HepG2 (cell line): ENCODE measurements at regions not wholly inside any gene's neighbourhood (a gene's known extent, or its start where the extent isn't known, plus 50 kb on each side); places are given as distances from the start of the nearest gene placed in this dataset.

Source experiments
- CCDC6 ChIP-seq: sonication (generic); formaldehyde crosslinking; IDR thresholded peaks from 2 replicates; pipeline ENCODE4 v1.8.1; 2022; ENCODE audit warnings: mild to moderate bottlenecking, missing genetic modification reagents, moderate library complexity
- GATAD2A ChIP-seq: IDR thresholded peaks from 2 replicates; pipeline ENCODE4 v1.6.1; 2016
- HNF4G ChIP-seq, 2 experiments: sonication (generic) in 1 of 2; formaldehyde crosslinking in 1 of 2; IDR thresholded peaks; 2 replicates each; pipeline versions ENCODE4 v1.4.0 to v1.6.1; 2011 to 2020; ENCODE audit warnings: borderline replicate concordance in 2 of 2, low read depth in 2 of 2, mild to moderate bottlenecking in 2 of 2, low read length in 1 of 2, missing genetic modification reagents in 1 of 2, moderate library complexity in 1 of 2
- NAIF1 ChIP-seq: sonication (generic); formaldehyde crosslinking; IDR thresholded peaks from 2 replicates; pipeline ENCODE4 v1.5.0; 2020; ENCODE audit warnings: mild to moderate bottlenecking, missing genetic modification reagents, borderline replicate concordance
- NKX3-1 ChIP-seq: sonication (generic); formaldehyde crosslinking; IDR thresholded peaks from 2 replicates; pipeline ENCODE4 v1.5.0; 2020; ENCODE audit warnings: missing genetic modification reagents
- SALL2 ChIP-seq: sonication (generic); formaldehyde crosslinking; IDR thresholded peaks from 2 replicates; pipeline ENCODE4 v1.8.1; 2023; ENCODE audit warnings: mild to moderate bottlenecking, missing genetic modification reagents, inconsistent platforms
- ZFP62 ChIP-seq: sonication (generic); formaldehyde crosslinking; IDR thresholded peaks from 2 replicates; pipeline ENCODE4 v1.4.0; 2020; ENCODE audit warnings: missing genetic modification reagents
- ZNF605 ChIP-seq: sonication (generic); formaldehyde crosslinking; IDR thresholded peaks from 2 replicates; pipeline ENCODE4 v1.8.0; 2022; ENCODE audit warnings: mild to moderate bottlenecking, missing genetic modification reagents
- ZNF629 ChIP-seq: sonication (generic); formaldehyde crosslinking; conservative IDR thresholded peaks from 2 replicates; pipeline ENCODE4 v1.5.0; 2020; ENCODE audit warnings: missing genetic modification reagents
- ZNF772 ChIP-seq: sonication (generic); formaldehyde crosslinking; IDR thresholded peaks from 2 replicates; pipeline ENCODE4 v1.5.0; 2020; ENCODE audit warnings: mild to moderate bottlenecking, missing genetic modification reagents
- TF ChIP-seq, protein P1 (sequence below): sonication (generic); formaldehyde crosslinking; IDR thresholded peaks from 2 replicates; pipeline ENCODE4 v1.4.0; 2020; ENCODE audit warnings: mild to moderate bottlenecking, missing genetic modification reagents
- TF ChIP-seq, protein P2 (sequence below): sonication (generic); formaldehyde crosslinking; conservative IDR thresholded peaks from 2 replicates; pipeline ENCODE4 v1.4.0; 2020; ENCODE audit warnings: mild to moderate bottlenecking, missing genetic modification reagents, moderate library complexity
- TF ChIP-seq, protein P3 (sequence below): sonication (generic); formaldehyde crosslinking; IDR thresholded peaks from 2 replicates; pipeline ENCODE4 v1.4.0; 2020; ENCODE audit warnings: missing genetic modification reagents, borderline replicate concordance
- TF ChIP-seq, protein P4 (sequence below): sonication (generic); formaldehyde crosslinking; conservative IDR thresholded peaks from 2 replicates; pipeline ENCODE4 v1.8.0; 2022; ENCODE audit warnings: mild to moderate bottlenecking, moderate library complexity, missing genetic modification reagents
- TF ChIP-seq, protein P5 (sequence below): sonication (generic); formaldehyde crosslinking; IDR thresholded peaks from 2 replicates; pipeline ENCODE4 v1.8.0; 2022; ENCODE audit warnings: mild to moderate bottlenecking, missing genetic modification reagents; ENCODE audit not compliant: insufficient replicate concordance

DNA sequence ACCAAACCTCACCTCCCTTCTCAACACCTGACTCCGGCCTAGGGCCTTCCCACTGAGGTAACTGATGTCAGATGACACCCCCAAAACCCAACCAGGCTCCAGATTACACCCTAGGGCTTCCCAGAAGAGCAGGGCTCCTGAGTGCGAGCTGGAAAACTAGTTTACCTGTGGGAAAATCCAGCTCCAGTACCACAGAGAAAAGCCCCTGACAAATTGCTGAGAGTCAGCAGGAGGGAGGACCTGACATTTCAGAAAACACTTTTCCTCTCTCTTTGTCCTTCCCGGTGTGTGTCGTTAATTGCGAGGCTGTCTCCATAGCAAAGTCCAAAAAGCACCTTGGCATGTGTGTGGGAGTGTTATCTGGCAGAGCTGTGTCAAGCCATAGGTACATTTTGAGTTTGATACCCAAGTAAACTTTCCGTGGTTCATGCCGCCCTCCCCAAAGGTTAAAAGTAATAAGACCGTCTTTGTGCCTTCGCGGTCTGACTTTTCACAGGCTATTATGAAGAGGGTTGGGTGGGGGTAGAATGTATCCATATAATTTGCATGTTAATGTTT lies 79.8 kb upstream of the FNDC3B start (continued):
- TF ChIP-seq, protein P1, sequence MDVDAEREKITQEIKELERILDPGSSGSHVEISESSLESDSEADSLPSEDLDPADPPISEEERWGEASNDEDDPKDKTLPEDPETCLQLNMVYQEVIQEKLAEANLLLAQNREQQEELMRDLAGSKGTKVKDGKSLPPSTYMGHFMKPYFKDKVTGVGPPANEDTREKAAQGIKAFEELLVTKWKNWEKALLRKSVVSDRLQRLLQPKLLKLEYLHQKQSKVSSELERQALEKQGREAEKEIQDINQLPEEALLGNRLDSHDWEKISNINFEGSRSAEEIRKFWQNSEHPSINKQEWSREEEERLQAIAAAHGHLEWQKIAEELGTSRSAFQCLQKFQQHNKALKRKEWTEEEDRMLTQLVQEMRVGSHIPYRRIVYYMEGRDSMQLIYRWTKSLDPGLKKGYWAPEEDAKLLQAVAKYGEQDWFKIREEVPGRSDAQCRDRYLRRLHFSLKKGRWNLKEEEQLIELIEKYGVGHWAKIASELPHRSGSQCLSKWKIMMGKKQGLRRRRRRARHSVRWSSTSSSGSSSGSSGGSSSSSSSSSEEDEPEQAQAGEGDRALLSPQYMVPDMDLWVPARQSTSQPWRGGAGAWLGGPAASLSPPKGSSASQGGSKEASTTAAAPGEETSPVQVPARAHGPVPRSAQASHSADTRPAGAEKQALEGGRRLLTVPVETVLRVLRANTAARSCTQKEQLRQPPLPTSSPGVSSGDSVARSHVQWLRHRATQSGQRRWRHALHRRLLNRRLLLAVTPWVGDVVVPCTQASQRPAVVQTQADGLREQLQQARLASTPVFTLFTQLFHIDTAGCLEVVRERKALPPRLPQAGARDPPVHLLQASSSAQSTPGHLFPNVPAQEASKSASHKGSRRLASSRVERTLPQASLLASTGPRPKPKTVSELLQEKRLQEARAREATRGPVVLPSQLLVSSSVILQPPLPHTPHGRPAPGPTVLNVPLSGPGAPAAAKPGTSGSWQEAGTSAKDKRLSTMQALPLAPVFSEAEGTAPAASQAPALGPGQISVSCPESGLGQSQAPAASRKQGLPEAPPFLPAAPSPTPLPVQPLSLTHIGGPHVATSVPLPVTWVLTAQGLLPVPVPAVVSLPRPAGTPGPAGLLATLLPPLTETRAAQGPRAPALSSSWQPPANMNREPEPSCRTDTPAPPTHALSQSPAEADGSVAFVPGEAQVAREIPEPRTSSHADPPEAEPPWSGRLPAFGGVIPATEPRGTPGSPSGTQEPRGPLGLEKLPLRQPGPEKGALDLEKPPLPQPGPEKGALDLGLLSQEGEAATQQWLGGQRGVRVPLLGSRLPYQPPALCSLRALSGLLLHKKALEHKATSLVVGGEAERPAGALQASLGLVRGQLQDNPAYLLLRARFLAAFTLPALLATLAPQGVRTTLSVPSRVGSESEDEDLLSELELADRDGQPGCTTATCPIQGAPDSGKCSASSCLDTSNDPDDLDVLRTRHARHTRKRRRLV = peak; percentile 18; the same call in 1 of the 2 replicates
- TF ChIP-seq SALL2 (CRISPR knock-in tag) (no peak), NAIF1 (CRISPR knock-in tag) (no peak), ZNF629 (CRISPR knock-in tag) (0 out of 2 replicates have a peak, but pooled peaks have one; percentile 7), NKX3-1 (CRISPR knock-in tag) (no peak), GATAD2A (CRISPR knock-in tag) (peak; percentile 42; the same call in 1 of the 2 replicates), ZFP62 (CRISPR knock-in tag) (no peak), ZNF772 (CRISPR knock-in tag) (peak; percentile 32; the same call in 1 of the 2 replicates), ZNF605 (0 out of 2 replicates have a peak, but pooled peaks have one; percentile 22), HNF4G (IDR thresholded peaks at IDR 0.05; ENCODE audit: borderline replicate concordance, low read depth, low read length) (peak; percentile 43; the same call in 1 of the 2 replicates), HNF4G (CRISPR knock-in tag; IDR thresholded peaks at IDR 0.05; ENCODE audit: borderline replicate concordance, low read depth) (no peak), CCDC6 (CRISPR knock-in tag) (no peak)
- TF ChIP-seq, protein P2, sequence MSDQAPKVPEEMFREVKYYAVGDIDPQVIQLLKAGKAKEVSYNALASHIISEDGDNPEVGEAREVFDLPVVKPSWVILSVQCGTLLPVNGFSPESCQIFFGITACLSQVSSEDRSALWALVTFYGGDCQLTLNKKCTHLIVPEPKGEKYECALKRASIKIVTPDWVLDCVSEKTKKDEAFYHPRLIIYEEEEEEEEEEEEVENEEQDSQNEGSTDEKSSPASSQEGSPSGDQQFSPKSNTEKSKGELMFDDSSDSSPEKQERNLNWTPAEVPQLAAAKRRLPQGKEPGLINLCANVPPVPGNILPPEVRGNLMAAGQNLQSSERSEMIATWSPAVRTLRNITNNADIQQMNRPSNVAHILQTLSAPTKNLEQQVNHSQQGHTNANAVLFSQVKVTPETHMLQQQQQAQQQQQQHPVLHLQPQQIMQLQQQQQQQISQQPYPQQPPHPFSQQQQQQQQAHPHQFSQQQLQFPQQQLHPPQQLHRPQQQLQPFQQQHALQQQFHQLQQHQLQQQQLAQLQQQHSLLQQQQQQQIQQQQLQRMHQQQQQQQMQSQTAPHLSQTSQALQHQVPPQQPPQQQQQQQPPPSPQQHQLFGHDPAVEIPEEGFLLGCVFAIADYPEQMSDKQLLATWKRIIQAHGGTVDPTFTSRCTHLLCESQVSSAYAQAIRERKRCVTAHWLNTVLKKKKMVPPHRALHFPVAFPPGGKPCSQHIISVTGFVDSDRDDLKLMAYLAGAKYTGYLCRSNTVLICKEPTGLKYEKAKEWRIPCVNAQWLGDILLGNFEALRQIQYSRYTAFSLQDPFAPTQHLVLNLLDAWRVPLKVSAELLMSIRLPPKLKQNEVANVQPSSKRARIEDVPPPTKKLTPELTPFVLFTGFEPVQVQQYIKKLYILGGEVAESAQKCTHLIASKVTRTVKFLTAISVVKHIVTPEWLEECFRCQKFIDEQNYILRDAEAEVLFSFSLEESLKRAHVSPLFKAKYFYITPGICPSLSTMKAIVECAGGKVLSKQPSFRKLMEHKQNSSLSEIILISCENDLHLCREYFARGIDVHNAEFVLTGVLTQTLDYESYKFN (CRISPR knock-in tag) = peak; percentile 52
- TF ChIP-seq, protein P3, sequence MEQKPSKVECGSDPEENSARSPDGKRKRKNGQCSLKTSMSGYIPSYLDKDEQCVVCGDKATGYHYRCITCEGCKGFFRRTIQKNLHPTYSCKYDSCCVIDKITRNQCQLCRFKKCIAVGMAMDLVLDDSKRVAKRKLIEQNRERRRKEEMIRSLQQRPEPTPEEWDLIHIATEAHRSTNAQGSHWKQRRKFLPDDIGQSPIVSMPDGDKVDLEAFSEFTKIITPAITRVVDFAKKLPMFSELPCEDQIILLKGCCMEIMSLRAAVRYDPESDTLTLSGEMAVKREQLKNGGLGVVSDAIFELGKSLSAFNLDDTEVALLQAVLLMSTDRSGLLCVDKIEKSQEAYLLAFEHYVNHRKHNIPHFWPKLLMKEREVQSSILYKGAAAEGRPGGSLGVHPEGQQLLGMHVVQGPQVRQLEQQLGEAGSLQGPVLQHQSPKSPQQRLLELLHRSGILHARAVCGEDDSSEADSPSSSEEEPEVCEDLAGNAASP (CRISPR knock-in tag) = no peak
- TF ChIP-seq, protein P4, sequence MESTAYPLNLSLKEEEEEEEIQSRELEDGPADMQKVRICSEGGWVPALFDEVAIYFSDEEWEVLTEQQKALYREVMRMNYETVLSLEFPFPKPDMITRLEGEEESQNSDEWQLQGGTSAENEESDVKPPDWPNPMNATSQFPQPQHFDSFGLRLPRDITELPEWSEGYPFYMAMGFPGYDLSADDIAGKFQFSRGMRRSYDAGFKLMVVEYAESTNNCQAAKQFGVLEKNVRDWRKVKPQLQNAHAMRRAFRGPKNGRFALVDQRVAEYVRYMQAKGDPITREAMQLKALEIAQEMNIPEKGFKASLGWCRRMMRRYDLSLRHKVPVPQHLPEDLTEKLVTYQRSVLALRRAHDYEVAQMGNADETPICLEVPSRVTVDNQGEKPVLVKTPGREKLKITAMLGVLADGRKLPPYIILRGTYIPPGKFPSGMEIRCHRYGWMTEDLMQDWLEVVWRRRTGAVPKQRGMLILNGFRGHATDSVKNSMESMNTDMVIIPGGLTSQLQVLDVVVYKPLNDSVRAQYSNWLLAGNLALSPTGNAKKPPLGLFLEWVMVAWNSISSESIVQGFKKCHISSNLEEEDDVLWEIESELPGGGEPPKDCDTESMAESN = no peak
- TF ChIP-seq, protein P5, sequence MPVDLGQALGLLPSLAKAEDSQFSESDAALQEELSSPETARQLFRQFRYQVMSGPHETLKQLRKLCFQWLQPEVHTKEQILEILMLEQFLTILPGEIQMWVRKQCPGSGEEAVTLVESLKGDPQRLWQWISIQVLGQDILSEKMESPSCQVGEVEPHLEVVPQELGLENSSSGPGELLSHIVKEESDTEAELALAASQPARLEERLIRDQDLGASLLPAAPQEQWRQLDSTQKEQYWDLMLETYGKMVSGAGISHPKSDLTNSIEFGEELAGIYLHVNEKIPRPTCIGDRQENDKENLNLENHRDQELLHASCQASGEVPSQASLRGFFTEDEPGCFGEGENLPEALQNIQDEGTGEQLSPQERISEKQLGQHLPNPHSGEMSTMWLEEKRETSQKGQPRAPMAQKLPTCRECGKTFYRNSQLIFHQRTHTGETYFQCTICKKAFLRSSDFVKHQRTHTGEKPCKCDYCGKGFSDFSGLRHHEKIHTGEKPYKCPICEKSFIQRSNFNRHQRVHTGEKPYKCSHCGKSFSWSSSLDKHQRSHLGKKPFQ (CRISPR knock-in tag) = no peak
